ENCODE measurements at regions not wholly inside any gene's neighbourhood (a gene's known extent, or its start where the extent isn't known, plus 50 kb on each side); places are given as distances from the start of the nearest gene placed in this dataset.

DNA sequence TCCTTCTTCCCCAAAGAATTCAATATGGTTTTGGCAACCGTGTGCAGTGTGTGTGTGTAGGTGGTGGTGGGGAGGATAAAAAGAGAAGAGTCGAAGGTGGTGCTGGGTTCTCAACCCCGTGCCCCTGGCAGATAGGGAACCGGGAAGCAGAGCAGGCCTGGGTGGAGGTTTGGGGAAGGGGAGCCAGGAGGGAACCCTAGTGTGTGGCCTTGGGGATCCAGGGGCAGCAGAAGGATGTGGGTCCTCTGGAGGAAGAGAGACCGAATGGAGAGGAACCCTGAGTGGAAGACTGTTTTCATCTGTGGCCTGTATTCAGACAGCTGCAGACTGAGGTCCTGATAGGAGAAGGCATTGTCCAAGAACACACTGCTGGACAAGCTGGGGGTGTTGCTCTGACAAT lies 73.3 kb upstream of the B3GAT1 start:
- WGBS (ENCODE audit: extremely low coverage, insufficient read length, low lambda C conversion rate) = no CpG with 5 or more reads among the region's 5 CpGs
- H3K4me3 Mint-ChIP-seq = no peak overlapping the region
- H3K27ac Mint-ChIP-seq = no peak overlapping the region; a peak in 1 of 7 replicates

More for the DNA sequence above, 73.3 kb upstream of the B3GAT1 start:
- Histone ChIP-seq H2BK15ac (ENCODE audit: low read depth, low read length) (no peak overlapping the region), H3K23me2 (ENCODE audit: insufficient read length, low read depth, low read length, poor library complexity, severe bottlenecking) (no peaks in the 10 kb centered on the region), H3K18ac (ENCODE audit: insufficient read length, low read depth, low read length) (no peak overlapping the region), H3T11ph (ENCODE audit: low read length) (no peak overlapping the region), H3K4me2 (ENCODE audit: insufficient read depth, insufficient read length, low read length) (no peak overlapping the region), H3K9me3 (ENCODE audit: control insufficient read depth, low read depth, low read length) (no peaks in the 10 kb centered on the region), H2BK12ac (ENCODE audit: insufficient read length, low read depth, low read length) (no peak overlapping the region), H2AK5ac (ENCODE audit: insufficient read length, low read length) (no peak overlapping the region), H3K56ac (ENCODE audit: insufficient read length, low read depth, low read length) (no peak overlapping the region), H3K4me1 (ENCODE audit: insufficient read depth, low read length) (no peaks in the 10 kb centered on the region), H2AFZ (ENCODE audit: low read length) (no peak overlapping the region), H3K27ac (ENCODE audit: insufficient read length, low read depth, low read length) (no peak overlapping the region), H4K91ac (ENCODE audit: insufficient read length, low read depth, low read length) (no peak overlapping the region), H3K4ac (ENCODE audit: low read depth, low read length) (no peak overlapping the region), H3K27me3 (ENCODE audit: insufficient read depth, low read length) (no peaks in the 10 kb centered on the region), H3K79me2 (ENCODE audit: insufficient read depth, low read length) (no peaks in the 10 kb centered on the region), H2BK20ac (ENCODE audit: low read depth, low read length, poor library complexity, severe bottlenecking) (no peak overlapping the region), H3K14ac (ENCODE audit: insufficient read depth, low read length) (no peak overlapping the region), H4K8ac (replicated peaks; ENCODE audit: insufficient read length, low read depth, low read length) (no peak overlapping the region), H4K20me1 (ENCODE audit: control insufficient read depth, insufficient read depth, insufficient read length) (no peaks in the 10 kb centered on the region), H3K79me1 (ENCODE audit: insufficient read depth, low read depth, low read length, poor library complexity, severe bottlenecking) (no peaks in the 10 kb centered on the region), H3K9ac (ENCODE audit: extremely low read depth, insufficient read length, low read length) (no peak overlapping the region), H2BK120ac (ENCODE audit: low read depth, low read length, poor library complexity, severe bottlenecking) (no peak overlapping the region), H4K5ac (ENCODE audit: insufficient read length, low read depth, low read length) (no peak overlapping the region), H3K23ac (ENCODE audit: insufficient read length, low read depth, low read length) (no peak overlapping the region), H2BK5ac (ENCODE audit: insufficient read length, low read length) (no peak overlapping the region)
- Mint-ChIP-seq H3K36me3 (ENCODE audit: insufficient read depth in 1 of 3, low read depth in 3 of 3) (no peaks in the 10 kb centered on the region; a peak in 1 of 7 replicates), H3K27me3 (ENCODE audit: low read depth) (peaks cover 30% of the 10 kb centered on the region), H3K4me1 (no peaks in the 10 kb centered on the region; a peak in 1 of 4 replicates), H3K9me3 (no peaks in the 10 kb centered on the region; a peak in 1 of 5 replicates)
- TF ChIP-seq, protein P1, sequence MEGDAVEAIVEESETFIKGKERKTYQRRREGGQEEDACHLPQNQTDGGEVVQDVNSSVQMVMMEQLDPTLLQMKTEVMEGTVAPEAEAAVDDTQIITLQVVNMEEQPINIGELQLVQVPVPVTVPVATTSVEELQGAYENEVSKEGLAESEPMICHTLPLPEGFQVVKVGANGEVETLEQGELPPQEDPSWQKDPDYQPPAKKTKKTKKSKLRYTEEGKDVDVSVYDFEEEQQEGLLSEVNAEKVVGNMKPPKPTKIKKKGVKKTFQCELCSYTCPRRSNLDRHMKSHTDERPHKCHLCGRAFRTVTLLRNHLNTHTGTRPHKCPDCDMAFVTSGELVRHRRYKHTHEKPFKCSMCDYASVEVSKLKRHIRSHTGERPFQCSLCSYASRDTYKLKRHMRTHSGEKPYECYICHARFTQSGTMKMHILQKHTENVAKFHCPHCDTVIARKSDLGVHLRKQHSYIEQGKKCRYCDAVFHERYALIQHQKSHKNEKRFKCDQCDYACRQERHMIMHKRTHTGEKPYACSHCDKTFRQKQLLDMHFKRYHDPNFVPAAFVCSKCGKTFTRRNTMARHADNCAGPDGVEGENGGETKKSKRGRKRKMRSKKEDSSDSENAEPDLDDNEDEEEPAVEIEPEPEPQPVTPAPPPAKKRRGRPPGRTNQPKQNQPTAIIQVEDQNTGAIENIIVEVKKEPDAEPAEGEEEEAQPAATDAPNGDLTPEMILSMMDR (conservative IDR thresholded peaks at IDR 0.05) = no peak
- DNase-seq = peak; percentile 11
